ENCODE measurements at regions not wholly inside any gene's neighbourhood (a gene's known extent, or its start where the extent isn't known, plus 50 kb on each side); places are given as distances from the start of the nearest gene placed in this dataset.

- Histone ChIP-seq H3K9me3 (replicated peaks; ENCODE audit: control insufficient read depth, insufficient read depth, low read length) (no peaks in the 10 kb centered on the region), H3K27ac (ENCODE audit: insufficient read depth, low read depth, low read length) (no peak overlapping the region), H3K9me1 (replicated peaks; ENCODE audit: control insufficient read depth, extremely low read depth, insufficient read depth, low read length) (no peaks in the 10 kb centered on the region), H2AFZ (ENCODE audit: low read depth, low read length) (no peak overlapping the region), H3K4me3 (replicated peaks in 1 of 3; ENCODE audit: insufficient read depth in 1 of 3, low read depth in 1 of 3, low read length in 3 of 3) (no peak overlapping the region), H3K36me3 (ENCODE audit: control insufficient read depth in 2 of 2, extremely low read depth in 1 of 2, insufficient read depth in 2 of 2, low read length in 2 of 2) (no peaks in the 10 kb centered on the region), H3K4me2 (ENCODE audit: insufficient read depth, low read length) (no peak overlapping the region), H4K20me1 (replicated peaks; ENCODE audit: control insufficient read depth, extremely low read depth, insufficient read depth, low read length) (no peaks in the 10 kb centered on the region), H3K79me2 (ENCODE audit: control insufficient read depth, insufficient read depth, low read length) (no peaks in the 10 kb centered on the region), H3K27me3 (ENCODE audit: control insufficient read depth in 2 of 2, insufficient read depth in 2 of 2, low read length in 2 of 2) (peaks cover 3 to 9% of the 10 kb centered on the region in 2 experiments), H3K4me1 (ENCODE audit: control insufficient read depth, extremely low read depth, insufficient read depth, low read length) (no peaks in the 10 kb centered on the region), H3K9ac (replicated peaks; ENCODE audit: extremely low read depth, insufficient read depth, low read length) (no peak overlapping the region)
- FAIRE-seq (no peak), DNase-seq (ENCODE audit: low read depth, low spot score) (no peak)
- CTCF ChIA-PET, result interaction anchor here (1.1 to 6.3 kb wide), 3 partner anchors 119 to 204 kb away, joined by 3 to 64 read pairs (median 47); no protein-coding TSS in a partner anchor
- dilution Hi-C loops (cut with MboI; ENCODE audit: extremely low pct_ligation_motif_present, low sequenced_read_pairs) (no loop called here), intact Hi-C loops (cut with micrococcal nuclease) (loop anchor here (5.0 kb wide), 3 partner anchors 64 to 681 kb away; no protein-coding TSS in a partner anchor)
- POLR2A ChIA-PET, result no interaction called here
- TF ChIP-seq POLR2A (IDR thresholded peaks at IDR 0.05; ENCODE audit: low read depth, low read length) (no peak), EZH2 (IDR thresholded peaks at IDR 0.05; ENCODE audit: borderline replicate concordance, low read depth, low read length, severe bottlenecking) (no peak), MYC (IDR thresholded peaks at IDR 0.05; ENCODE audit: low read depth, low read length) (no peak)
- BruUV-seq (replicated peaks), result no TSS peak
These were observed 133.7 kb upstream of the STMND1 start for GRCh38 chr6:16968101-16968500.

GRCh38 chr6:16967470-16967817, 134.4 kb upstream of the STMND1 start:
- H3K27me3 ChIP-seq (ENCODE audit: control insufficient read depth in 2 of 2, insufficient read depth in 2 of 2, low read length in 2 of 2), result peaks cover 2 to 4% of the 10 kb centered on the region in 2 experiments
- H3K4me3 ChIP-seq (replicated peaks in 1 of 3; ENCODE audit: insufficient read depth in 1 of 3, low read depth in 1 of 3, low read length in 3 of 3), result no peak overlapping the region
- H3K4me1 ChIP-seq (ENCODE audit: control insufficient read depth, extremely low read depth, insufficient read depth, low read length), result no peaks in the 10 kb centered on the region
- no peaks in the 10 kb centered on the region for H4K20me1 ChIP-seq (replicated peaks; ENCODE audit: control insufficient read depth, extremely low read depth, insufficient read depth, low read length)
- ChIA-PET POLR2A (no interaction called here), CTCF (interaction anchor here (4.6 to 6.3 kb wide), 2 partner anchors 119 to 203 kb away, joined by 47 to 64 read pairs; no protein-coding TSS in a partner anchor)
- DNase-seq (ENCODE audit: low read depth, low spot score), result no peak
- no peak overlapping the region for H3K4me2 ChIP-seq (ENCODE audit: insufficient read depth, low read length)
- no peak overlapping the region for H2AFZ ChIP-seq (ENCODE audit: low read depth, low read length)
- intact Hi-C loops (cut with micrococcal nuclease) (loop anchor here (5.0 kb wide), 3 partner anchors 65 to 680 kb away; no protein-coding TSS in a partner anchor), dilution Hi-C loops (cut with MboI; ENCODE audit: extremely low pct_ligation_motif_present, low sequenced_read_pairs) (no loop called here)
- no peak for FAIRE-seq
- H3K9ac ChIP-seq (replicated peaks; ENCODE audit: extremely low read depth, insufficient read depth, low read length), result no peak overlapping the region
- no peaks in the 10 kb centered on the region for H3K79me2 ChIP-seq (ENCODE audit: control insufficient read depth, insufficient read depth, low read length)
- no peak for TF ChIP-seq CTCF (IDR thresholded peaks at IDR 0.05; ENCODE audit: extremely low read depth in 1 of 2, insufficient read depth in 1 of 2, low read depth in 1 of 2, low read length in 2 of 2)
- no peak for TF ChIP-seq POLR2A (IDR thresholded peaks at IDR 0.05; ENCODE audit: low read depth, low read length)
- H3K9me1 ChIP-seq (replicated peaks; ENCODE audit: control insufficient read depth, extremely low read depth, insufficient read depth, low read length), result no peaks in the 10 kb centered on the region
- no peak overlapping the region for H3K27ac ChIP-seq (ENCODE audit: insufficient read depth, low read depth, low read length)
- H3K9me3 ChIP-seq (replicated peaks; ENCODE audit: control insufficient read depth, insufficient read depth, low read length), result no peaks in the 10 kb centered on the region
- H3K36me3 ChIP-seq (ENCODE audit: control insufficient read depth in 2 of 2, extremely low read depth in 1 of 2, insufficient read depth in 2 of 2, low read length in 2 of 2), result no peaks in the 10 kb centered on the region
- BruUV-seq (replicated peaks), result no TSS peak

All from endothelial cell of umbilical vein (primary cell).